ENCODE measurements at regions not wholly inside any gene's neighbourhood (a gene's known extent, or its start where the extent isn't known, plus 50 kb on each side); places are given as distances from the start of the nearest gene placed in this dataset.
"Not testable (repeated sequence)": the region's sequence is repeated elsewhere in the genome, so short reads cannot be mapped to it uniquely, and the experiment has no call there.

- H3K9me3 ChIP-seq, result no peaks in the 10 kb centered on the region
- no peak overlapping the region for H3K9ac ChIP-seq (ENCODE audit: low read depth in 2 of 2, low read length in 2 of 2)
- no peaks in the 10 kb centered on the region for H3K27me3 ChIP-seq
- no peaks in the 10 kb centered on the region for H3K4me1 ChIP-seq
- no peaks in the 10 kb centered on the region for H3K36me3 ChIP-seq
- intact Hi-C loops (cut with DNase I), result no loop called here
- no peak for TF ChIP-seq CTCF (IDR thresholded peaks at IDR 0.05)
- DNase-seq, result no peak
- H3K4me3 ChIP-seq, result no peak overlapping the region
- no peak overlapping the region for H3K27ac ChIP-seq
Observed at GRCh38 chr3:102037791-102038190, 188.5 kb downstream of the NFKBIZ start.

GRCh38 chr3:102038477-102039142 lies 189.3 kb downstream of the NFKBIZ start:
- no peak for DNase-seq
- H3K9me3 ChIP-seq, result no peaks in the 10 kb centered on the region
- no peaks in the 10 kb centered on the region for H3K36me3 ChIP-seq
- no peak for TF ChIP-seq CTCF (IDR thresholded peaks at IDR 0.05)
- no peak overlapping the region for H3K27ac ChIP-seq
- no peaks in the 10 kb centered on the region for H3K4me1 ChIP-seq
- no peak overlapping the region for H3K4me3 ChIP-seq
- no peaks in the 10 kb centered on the region for H3K27me3 ChIP-seq
- intact Hi-C loops (cut with DNase I), result no loop called here
- no peak overlapping the region for H3K9ac ChIP-seq (ENCODE audit: low read depth in 2 of 2, low read length in 2 of 2)

GRCh38 chr3:102040144-102040543 lies 190.8 kb downstream of the NFKBIZ start:
- H3K36me3 ChIP-seq; H3K27me3 ChIP-seq; H3K27ac ChIP-seq; intact Hi-C loops (cut with DNase I); H3K4me1 ChIP-seq; H3K9me3 ChIP-seq; DNase-seq; H3K9ac ChIP-seq (ENCODE audit: low read depth in 2 of 2, low read length in 2 of 2); H3K4me3 ChIP-seq: not testable (repeated sequence)

- Histone ChIP-seq H3K9ac (ENCODE audit: low read depth in 2 of 2, low read length in 2 of 2) (no peak overlapping the region), H3K27ac (no peak overlapping the region)
- intact Hi-C loops (cut with DNase I), result no loop called here
Observed at GRCh38 chr3:102053375-102053989, 204.2 kb downstream of the NFKBIZ start.

GRCh38 chr3:102054543-102055080 lies 205.3 kb downstream of the NFKBIZ start:
- no peak overlapping the region for H3K27ac ChIP-seq
- no peak for TF ChIP-seq CTCF (IDR thresholded peaks at IDR 0.05)
- no peaks in the 10 kb centered on the region for H3K4me1 ChIP-seq
- H3K4me3 ChIP-seq, result no peak overlapping the region
- no peak for DNase-seq
- H3K9me3 ChIP-seq, result no peaks in the 10 kb centered on the region
- intact Hi-C loops (cut with DNase I), result no loop called here
- H3K36me3 ChIP-seq, result no peaks in the 10 kb centered on the region
- no peaks in the 10 kb centered on the region for H3K27me3 ChIP-seq
- no peak overlapping the region for H3K9ac ChIP-seq (ENCODE audit: low read depth in 2 of 2, low read length in 2 of 2)

More at GRCh38 chr3:102053375-102053989, 204.2 kb downstream of the NFKBIZ start:
- no peak for TF ChIP-seq CTCF (IDR thresholded peaks at IDR 0.05)
- no peaks in the 10 kb centered on the region for H3K9me3 ChIP-seq
- H3K27me3 ChIP-seq, result no peaks in the 10 kb centered on the region
- H3K36me3 ChIP-seq, result no peaks in the 10 kb centered on the region
- DNase-seq, result no peak
- H3K4me1 ChIP-seq, result no peaks in the 10 kb centered on the region
- H3K4me3 ChIP-seq, result no peak overlapping the region
